ENCODE measurements at regions not wholly inside any gene's neighbourhood (a gene's known extent, or its start where the extent isn't known, plus 50 kb on each side); places are given as distances from the start of the nearest gene placed in this dataset.

- TF ChIP-seq CSRNP3 (CRISPR knock-in tag; IDR thresholded peaks at IDR 0.05) (no peak), OSR1 (CRISPR knock-in tag; IDR thresholded peaks at IDR 0.05) (no peak), ZFP30 (CRISPR knock-in tag; IDR thresholded peaks at IDR 0.05) (no peak), GLIS3 (CRISPR knock-in tag; IDR thresholded peaks at IDR 0.05) (no peak), ZNF565 (CRISPR knock-in tag; conservative IDR thresholded peaks at IDR 0.05; ENCODE audit: low read depth) (no peak), PATZ1 (CRISPR knock-in tag; IDR thresholded peaks at IDR 0.05; ENCODE audit: borderline replicate concordance) (no peak), RARB (CRISPR knock-in tag; IDR thresholded peaks at IDR 0.05) (no peak), BACH2 (CRISPR knock-in tag; IDR thresholded peaks at IDR 0.05; ENCODE audit: borderline replicate concordance) (no peak), ESRRG (CRISPR knock-in tag; IDR thresholded peaks at IDR 0.05) (no peak), ZNF8 (CRISPR knock-in tag; IDR thresholded peaks at IDR 0.05) (no peak), TOX (CRISPR knock-in tag; IDR thresholded peaks at IDR 0.05; ENCODE audit: borderline replicate concordance) (no peak), ISL1 (CRISPR knock-in tag; IDR thresholded peaks at IDR 0.05) (no peak), PPARA (CRISPR knock-in tag; IDR thresholded peaks at IDR 0.05; ENCODE audit: borderline replicate concordance) (no peak), SNAI2 (CRISPR knock-in tag; IDR thresholded peaks at IDR 0.05) (no peak)
- ATAC-seq = no peak
These were observed 233.4 kb upstream of the DDI1 start for GRCh38 chr11:103803062-103803461.

GRCh38 chr11:103805688-103806009, 230.8 kb upstream of the DDI1 start:
- peak; percentile 34; the same call in 2 of the 3 replicates for ATAC-seq
- TF ChIP-seq RARB (CRISPR knock-in tag; IDR thresholded peaks at IDR 0.05) (no peak), ARNTL (CRISPR knock-in tag; IDR thresholded peaks at IDR 0.05; ENCODE audit: borderline replicate concordance, low read depth) (no peak), TOX (CRISPR knock-in tag; IDR thresholded peaks at IDR 0.05; ENCODE audit: borderline replicate concordance) (no peak), ESRRG (CRISPR knock-in tag; IDR thresholded peaks at IDR 0.05) (no peak), SNAI2 (CRISPR knock-in tag; IDR thresholded peaks at IDR 0.05) (no peak), OSR1 (CRISPR knock-in tag; IDR thresholded peaks at IDR 0.05) (no peak), ZFP3 (CRISPR knock-in tag; IDR thresholded peaks at IDR 0.05) (no peak), ZC3H10 (CRISPR knock-in tag; IDR thresholded peaks at IDR 0.05) (no peak)

- ATAC-seq = peak; percentile 76
- no peak for TF ChIP-seq ZNF70 (CRISPR knock-in tag; IDR thresholded peaks at IDR 0.05)
- TF ChIP-seq TOX (CRISPR knock-in tag; IDR thresholded peaks at IDR 0.05; ENCODE audit: borderline replicate concordance) = no peak
- TF ChIP-seq ISL1 (CRISPR knock-in tag; IDR thresholded peaks at IDR 0.05) = no peak
- no peak for TF ChIP-seq SNAI2 (CRISPR knock-in tag; IDR thresholded peaks at IDR 0.05)
These were observed 230.1 kb upstream of the DDI1 start for GRCh38 chr11:103806130-103806895.

DNA sequence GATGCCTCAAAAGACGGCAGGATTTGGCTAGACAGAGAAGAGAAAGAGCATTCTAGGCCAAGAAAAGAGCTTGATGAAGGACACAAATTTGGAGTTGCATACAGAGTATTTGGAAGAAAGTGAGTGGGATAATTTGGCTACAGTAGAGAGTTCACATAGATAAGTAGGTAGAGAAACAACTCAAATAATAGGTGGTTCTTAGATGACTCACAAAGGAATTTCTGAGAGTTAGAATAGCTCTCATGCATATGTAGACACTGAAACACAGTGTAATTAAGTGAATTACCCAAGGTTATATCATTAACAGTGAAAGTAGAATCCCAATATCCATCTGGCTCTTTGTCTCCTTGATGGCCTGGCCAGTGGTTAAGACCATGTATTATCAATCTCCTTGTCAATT, 228.6 kb upstream of the DDI1 start:
- TF ChIP-seq OSR1 (CRISPR knock-in tag; IDR thresholded peaks at IDR 0.05) (no peak), ISL1 (CRISPR knock-in tag; IDR thresholded peaks at IDR 0.05) (peak; percentile 66), ZNF8 (CRISPR knock-in tag; IDR thresholded peaks at IDR 0.05) (no peak)
- TF ChIP-seq, protein P1, sequence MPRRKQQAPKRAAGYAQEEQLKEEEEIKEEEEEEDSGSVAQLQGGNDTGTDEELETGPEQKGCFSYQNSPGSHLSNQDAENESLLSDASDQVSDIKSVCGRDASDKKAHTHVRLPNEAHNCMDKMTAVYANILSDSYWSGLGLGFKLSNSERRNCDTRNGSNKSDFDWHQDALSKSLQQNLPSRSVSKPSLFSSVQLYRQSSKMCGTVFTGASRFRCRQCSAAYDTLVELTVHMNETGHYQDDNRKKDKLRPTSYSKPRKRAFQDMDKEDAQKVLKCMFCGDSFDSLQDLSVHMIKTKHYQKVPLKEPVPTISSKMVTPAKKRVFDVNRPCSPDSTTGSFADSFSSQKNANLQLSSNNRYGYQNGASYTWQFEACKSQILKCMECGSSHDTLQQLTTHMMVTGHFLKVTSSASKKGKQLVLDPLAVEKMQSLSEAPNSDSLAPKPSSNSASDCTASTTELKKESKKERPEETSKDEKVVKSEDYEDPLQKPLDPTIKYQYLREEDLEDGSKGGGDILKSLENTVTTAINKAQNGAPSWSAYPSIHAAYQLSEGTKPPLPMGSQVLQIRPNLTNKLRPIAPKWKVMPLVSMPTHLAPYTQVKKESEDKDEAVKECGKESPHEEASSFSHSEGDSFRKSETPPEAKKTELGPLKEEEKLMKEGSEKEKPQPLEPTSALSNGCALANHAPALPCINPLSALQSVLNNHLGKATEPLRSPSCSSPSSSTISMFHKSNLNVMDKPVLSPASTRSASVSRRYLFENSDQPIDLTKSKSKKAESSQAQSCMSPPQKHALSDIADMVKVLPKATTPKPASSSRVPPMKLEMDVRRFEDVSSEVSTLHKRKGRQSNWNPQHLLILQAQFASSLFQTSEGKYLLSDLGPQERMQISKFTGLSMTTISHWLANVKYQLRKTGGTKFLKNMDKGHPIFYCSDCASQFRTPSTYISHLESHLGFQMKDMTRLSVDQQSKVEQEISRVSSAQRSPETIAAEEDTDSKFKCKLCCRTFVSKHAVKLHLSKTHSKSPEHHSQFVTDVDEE (CRISPR knock-in tag; IDR thresholded peaks at IDR 0.05) = no peak
- peak; percentile 60; the same call in 2 of the 3 replicates for ATAC-seq

DNA sequence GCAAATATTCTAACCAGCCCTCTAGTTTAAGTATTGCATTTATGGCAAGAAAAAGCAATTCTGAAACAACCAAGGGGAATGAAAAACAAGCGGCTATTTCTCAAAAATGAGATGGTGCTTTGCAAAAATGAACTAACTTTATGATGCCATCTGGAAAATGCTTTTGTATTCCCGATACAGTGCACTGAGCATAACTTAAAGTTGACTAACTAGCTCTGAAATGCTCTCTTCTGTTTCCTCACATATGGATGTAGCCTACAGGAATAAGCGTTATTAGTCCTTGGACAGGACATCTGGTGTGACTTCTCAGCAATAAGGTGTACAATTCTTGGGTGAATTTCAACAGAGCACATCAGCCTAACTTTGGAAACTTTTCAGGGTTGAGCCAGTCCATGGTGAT, 228.2 kb upstream of the DDI1 start:
- no peak for ATAC-seq
- TF ChIP-seq PATZ1 (CRISPR knock-in tag; IDR thresholded peaks at IDR 0.05; ENCODE audit: borderline replicate concordance) = no peak
- TF ChIP-seq OSR1 (CRISPR knock-in tag; IDR thresholded peaks at IDR 0.05) = no peak
- TF ChIP-seq PPARA (CRISPR knock-in tag; IDR thresholded peaks at IDR 0.05; ENCODE audit: borderline replicate concordance) = no peak
- TF ChIP-seq ARNTL (CRISPR knock-in tag; IDR thresholded peaks at IDR 0.05; ENCODE audit: borderline replicate concordance, low read depth) = no peak
- no peak for TF ChIP-seq CSDC2 (CRISPR knock-in tag; IDR thresholded peaks at IDR 0.05)
- no peak for TF ChIP-seq ZNF565 (CRISPR knock-in tag; conservative IDR thresholded peaks at IDR 0.05; ENCODE audit: low read depth)
- TF ChIP-seq, protein P2, sequence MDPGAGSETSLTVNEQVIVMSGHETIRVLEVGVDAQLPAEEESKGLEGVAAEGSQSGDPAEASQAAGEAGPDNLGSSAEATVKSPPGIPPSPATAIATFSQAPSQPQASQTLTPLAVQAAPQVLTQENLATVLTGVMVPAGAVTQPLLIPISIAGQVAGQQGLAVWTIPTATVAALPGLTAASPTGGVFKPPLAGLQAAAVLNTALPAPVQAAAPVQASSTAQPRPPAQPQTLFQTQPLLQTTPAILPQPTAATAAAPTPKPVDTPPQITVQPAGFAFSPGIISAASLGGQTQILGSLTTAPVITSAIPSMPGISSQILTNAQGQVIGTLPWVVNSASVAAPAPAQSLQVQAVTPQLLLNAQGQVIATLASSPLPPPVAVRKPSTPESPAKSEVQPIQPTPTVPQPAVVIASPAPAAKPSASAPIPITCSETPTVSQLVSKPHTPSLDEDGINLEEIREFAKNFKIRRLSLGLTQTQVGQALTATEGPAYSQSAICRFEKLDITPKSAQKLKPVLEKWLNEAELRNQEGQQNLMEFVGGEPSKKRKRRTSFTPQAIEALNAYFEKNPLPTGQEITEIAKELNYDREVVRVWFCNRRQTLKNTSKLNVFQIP (CRISPR knock-in tag; IDR thresholded peaks at IDR 0.05; ENCODE audit: borderline replicate concordance, low read depth) = no peak
- no peak; the same call in 1 of the 2 replicates for TF ChIP-seq ISL1 (CRISPR knock-in tag; IDR thresholded peaks at IDR 0.05)
- TF ChIP-seq GLIS3 (CRISPR knock-in tag; IDR thresholded peaks at IDR 0.05) = no peak
- no peak for TF ChIP-seq ESRRG (CRISPR knock-in tag; IDR thresholded peaks at IDR 0.05)
- no peak for TF ChIP-seq BACH2 (CRISPR knock-in tag; IDR thresholded peaks at IDR 0.05; ENCODE audit: borderline replicate concordance)
- TF ChIP-seq SNAI2 (CRISPR knock-in tag; IDR thresholded peaks at IDR 0.05) = no peak
- no peak for TF ChIP-seq ZFP3 (CRISPR knock-in tag; IDR thresholded peaks at IDR 0.05)
- TF ChIP-seq RARB (CRISPR knock-in tag; IDR thresholded peaks at IDR 0.05) = no peak
- TF ChIP-seq ZFP30 (CRISPR knock-in tag; IDR thresholded peaks at IDR 0.05) = no peak
- TF ChIP-seq TCF4 (CRISPR knock-in tag; IDR thresholded peaks at IDR 0.05; ENCODE audit: borderline replicate concordance) = no peak
- TF ChIP-seq ZC3H10 (CRISPR knock-in tag; IDR thresholded peaks at IDR 0.05) = no peak
- no peak for TF ChIP-seq ZNF70 (CRISPR knock-in tag; IDR thresholded peaks at IDR 0.05)
